H9 (cell line): ENCODE measurements at regions not wholly inside any gene's neighbourhood (a gene's known extent, or its start where the extent isn't known, plus 50 kb on each side); places are given as distances from the start of the nearest gene placed in this dataset.

ENCODE experiments used
- DNase-seq: peaks from one replicate; pipeline ENCODE4 v3.0.0-alpha.2; 2017
- H2AFZ ChIP-seq: one replicate; pipeline ENCODE4 v1.6.1; 2013; ENCODE audit warnings: mild to moderate bottlenecking, low read length, control low read depth, moderate library complexity
- H2AK5ac ChIP-seq: 2 replicates; pipeline ENCODE4 v1.6.1; 2013; ENCODE audit warnings: low read length, control low read depth, mixed read lengths; ENCODE audit not compliant: insufficient read length
- H2BK120ac ChIP-seq: one replicate; pipeline ENCODE4 v1.6.1; 2013; ENCODE audit warnings: low read depth, mild to moderate bottlenecking, low read length, control low read depth, inconsistent platforms; ENCODE audit not compliant: poor library complexity, severe bottlenecking
- H2BK12ac ChIP-seq: 2 replicates; pipeline ENCODE4 v1.6.1; 2013; ENCODE audit warnings: low read length, control low read depth, mixed read lengths, low read depth; ENCODE audit not compliant: insufficient read length
- H2BK15ac ChIP-seq: 2 replicates; pipeline ENCODE4 v1.6.1; 2013; ENCODE audit warnings: low read depth, low read length, control low read depth
- H2BK20ac ChIP-seq: one replicate; pipeline ENCODE4 v1.6.1; 2013; ENCODE audit warnings: low read depth, mild to moderate bottlenecking, low read length, control low read depth, inconsistent platforms; ENCODE audit not compliant: poor library complexity, severe bottlenecking
- H2BK5ac ChIP-seq: 2 replicates; pipeline ENCODE4 v1.6.1; 2013; ENCODE audit warnings: low read length, control low read depth, mixed read lengths; ENCODE audit not compliant: insufficient read length
- H3K14ac ChIP-seq: 2 replicates; pipeline ENCODE4 v1.6.1; 2013; ENCODE audit warnings: low read length, control low read depth; ENCODE audit not compliant: insufficient read depth
- H3K18ac ChIP-seq: 2 replicates; pipeline ENCODE4 v1.6.1; 2013; ENCODE audit warnings: low read depth, mild to moderate bottlenecking, mixed read lengths, low read length, control low read depth; ENCODE audit not compliant: insufficient read length
- H3K23ac ChIP-seq: 2 replicates; pipeline ENCODE4 v1.6.1; 2013; ENCODE audit warnings: low read length, control low read depth, mixed read lengths, low read depth; ENCODE audit not compliant: insufficient read length
- H3K23me2 ChIP-seq: 2 replicates; pipeline ENCODE4 v1.6.1; 2013; ENCODE audit warnings: low read depth, mild to moderate bottlenecking, mixed read lengths, low read length, control low read depth; ENCODE audit not compliant: insufficient read length, poor library complexity, severe bottlenecking
- H3K27ac ChIP-seq: 2 replicates; pipeline ENCODE4 v1.5.1; 2013; ENCODE audit warnings: low read length, control low read depth, mixed read lengths, low read depth; ENCODE audit not compliant: insufficient read length
- H3K27me3 ChIP-seq: 2 replicates; pipeline ENCODE4 v1.6.1; 2013; ENCODE audit warnings: low read length, control low read depth, inconsistent platforms; ENCODE audit not compliant: insufficient read depth
- H3K4ac ChIP-seq: 2 replicates; pipeline ENCODE4 v1.6.1; 2013; ENCODE audit warnings: low read depth, mild to moderate bottlenecking, control low read depth, inconsistent platforms, low read length, moderate library complexity
- H3K4me1 ChIP-seq: 2 replicates; pipeline ENCODE4 v1.6.1; 2013; ENCODE audit warnings: low read length, control low read depth, inconsistent platforms; ENCODE audit not compliant: insufficient read depth
- H3K4me2 ChIP-seq: 2 replicates; pipeline ENCODE4 v1.6.1; 2013; ENCODE audit warnings: low read length, control low read depth, mixed read lengths; ENCODE audit not compliant: insufficient read length, insufficient read depth
- H3K56ac ChIP-seq: 2 replicates; pipeline ENCODE4 v1.6.1; 2013; ENCODE audit warnings: low read depth, mild to moderate bottlenecking, mixed read lengths, low read length, control low read depth; ENCODE audit not compliant: insufficient read length
- H3K79me1 ChIP-seq: 2 replicates; pipeline ENCODE4 v1.6.1; 2013; ENCODE audit warnings: low read depth, mild to moderate bottlenecking, moderate library complexity, low read length, control low read depth, inconsistent platforms; ENCODE audit not compliant: insufficient read depth, poor library complexity, severe bottlenecking
- H3K79me2 ChIP-seq: 2 replicates; pipeline ENCODE4 v1.6.1; 2013; ENCODE audit warnings: low read length, control low read depth, inconsistent platforms; ENCODE audit not compliant: insufficient read depth
- H3K9ac ChIP-seq: 2 replicates; pipeline ENCODE4 v1.6.1; 2013; ENCODE audit warnings: low read length, control low read depth, mixed read lengths; ENCODE audit not compliant: insufficient read length; ENCODE audit errors: extremely low read depth
- H3K9me3 ChIP-seq: one replicate; pipeline ENCODE4 v1.6.1; 2013; ENCODE audit warnings: low read depth, low read length, inconsistent platforms; ENCODE audit not compliant: control insufficient read depth
- H3T11ph ChIP-seq: one replicate; pipeline ENCODE4 v1.6.1; 2013; ENCODE audit warnings: mild to moderate bottlenecking, low read length, control low read depth, inconsistent platforms
- H4K20me1 ChIP-seq: one replicate; pipeline ENCODE4 v1.6.1; 2013; ENCODE audit not compliant: control insufficient read depth, insufficient read length, insufficient read depth
- H4K5ac ChIP-seq: 2 replicates; pipeline ENCODE4 v1.6.1; 2013; ENCODE audit warnings: low read depth, mild to moderate bottlenecking, mixed read lengths, low read length, control low read depth; ENCODE audit not compliant: insufficient read length
- H4K8ac ChIP-seq: replicated peaks from 2 replicates; pipeline ENCODE4 v1.6.1; 2013; ENCODE audit warnings: low read length, control low read depth, mixed read lengths, low read depth; ENCODE audit not compliant: insufficient read length
- H4K91ac ChIP-seq: 2 replicates; pipeline ENCODE4 v1.6.1; 2013; ENCODE audit warnings: low read depth, mild to moderate bottlenecking, moderate library complexity, mixed read lengths, low read length, control low read depth; ENCODE audit not compliant: insufficient read length
- H3K27ac Mint-ChIP-seq, 3 experiments: 2 replicates in 2 of 3; 3 replicates in 1 of 3; pipeline ENCODE4 v1.8.0; 2020 to 2021; ENCODE audit warnings: mixed read lengths in 3 of 3, mild to moderate bottlenecking in 1 of 3, moderate library complexity in 1 of 3
- H3K27me3 Mint-ChIP-seq: 2 replicates; pipeline ENCODE4 v1.8.0; 2021; ENCODE audit warnings: low read depth, mild to moderate bottlenecking, moderate library complexity, mixed read lengths
- H3K36me3 Mint-ChIP-seq, 3 experiments: 2 replicates in 2 of 3; 3 replicates in 1 of 3; pipeline ENCODE4 v1.8.0; 2020 to 2021; ENCODE audit warnings: low read depth in 3 of 3, mixed read lengths in 3 of 3; ENCODE audit not compliant: insufficient read depth in 1 of 3
- H3K4me1 Mint-ChIP-seq, 2 experiments: 2 replicates each; pipeline ENCODE4 v1.8.0; 2020; ENCODE audit warnings: mixed read lengths in 2 of 2
- H3K4me3 Mint-ChIP-seq, 2 experiments: 2 replicates in 1 of 2; 3 replicates in 1 of 2; pipeline ENCODE4 v1.8.0; 2020 to 2021; ENCODE audit warnings: mild to moderate bottlenecking in 2 of 2, mixed read lengths in 2 of 2, moderate library complexity in 1 of 2
- H3K9me3 Mint-ChIP-seq, 2 experiments: 2 replicates in 1 of 2; 3 replicates in 1 of 2; pipeline ENCODE4 v1.8.0; 2020; ENCODE audit warnings: mild to moderate bottlenecking in 2 of 2, mixed read lengths in 2 of 2, moderate library complexity in 1 of 2
- WGBS: extraction: QIAGEN DNeasy Blood & Tissue Kit; methylation state at CpG from one replicate; pipeline ENCODE4 v1.1.7; 2013; ENCODE audit warnings: missing lambda C conversion rate, low lambda C conversion rate, mixed read lengths; ENCODE audit not compliant: insufficient read length; ENCODE audit errors: extremely low coverage; 5-methylcytosine and 5-hydroxymethylcytosine counted together
- TF ChIP-seq, protein P1 (sequence below): fragments of 200-600 bp; sonication (generic); conservative IDR thresholded peaks from 3 replicates; pipeline ENCODE4 v1.8.0; 2021; ENCODE audit warnings: antibody characterized with exemption, mild to moderate bottlenecking

DNA sequence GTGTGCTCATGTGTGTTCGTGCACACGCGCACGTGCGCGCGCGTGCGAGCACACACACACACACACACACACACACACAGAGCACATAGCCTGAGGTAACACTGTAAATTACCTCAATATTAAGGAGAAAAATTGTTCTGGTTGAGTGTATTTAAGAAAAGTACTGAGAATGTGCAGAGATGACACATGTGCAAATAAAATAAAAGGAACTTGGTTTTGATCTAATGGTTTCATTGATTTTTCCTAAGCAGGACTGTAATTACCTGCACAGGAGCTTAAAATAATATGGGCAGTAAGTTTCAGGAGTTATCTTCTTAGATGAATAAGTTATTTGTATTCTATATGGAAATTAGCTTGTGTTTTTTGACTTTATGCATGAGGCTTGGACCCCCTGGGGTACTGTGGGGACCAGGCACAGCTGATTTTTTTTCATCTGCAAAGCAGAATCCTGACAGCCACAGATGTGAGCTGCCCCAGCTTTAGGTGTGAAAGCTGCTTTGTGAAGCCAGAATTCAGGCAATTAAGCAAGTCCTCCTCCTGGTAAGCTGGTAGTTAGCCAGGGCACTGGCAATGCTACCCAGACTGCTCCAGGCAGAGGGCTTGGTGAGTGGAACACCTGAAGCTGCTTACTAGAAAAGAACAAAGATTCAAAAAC is 1040.6 kb upstream of the CITED2 start:
- Histone ChIP-seq H3K23ac (no peak overlapping the region), H4K20me1 (no peaks in the 10 kb centered on the region), H4K5ac (no peak overlapping the region), H2BK5ac (no peak overlapping the region), H2BK120ac (no peak overlapping the region), H3K9ac (no peak overlapping the region), H2BK15ac (no peak overlapping the region), H4K8ac (no peak overlapping the region), H3K4me1 (no peaks in the 10 kb centered on the region), H3K14ac (no peak overlapping the region), H3K4ac (no peak overlapping the region), H3K56ac (no peak overlapping the region), H4K91ac (no peak overlapping the region), H3K4me2 (no peak overlapping the region), H3K79me1 (no peaks in the 10 kb centered on the region), H3K79me2 (no peaks in the 10 kb centered on the region), H2BK12ac (no peak overlapping the region), H3K27ac (no peak overlapping the region), H2AFZ (no peak overlapping the region), H2AK5ac (no peak overlapping the region), H3K18ac (no peak overlapping the region), H2BK20ac (no peak overlapping the region), H3K27me3 (no peaks in the 10 kb centered on the region), H3K23me2 (no peaks in the 10 kb centered on the region), H3K9me3 (no peaks in the 10 kb centered on the region), H3T11ph (no peak overlapping the region)
- Mint-ChIP-seq H3K4me1 (peaks cover 4 to 6% of the 10 kb centered on the region in 2 experiments; a peak in 2 of 4 replicates), H3K27ac (no peak overlapping the region), H3K27me3 (no peaks in the 10 kb centered on the region), H3K4me3 (no peak overlapping the region), H3K9me3 (peaks cover 4 to 8% of the 10 kb centered on the region in 2 experiments; a peak in 3 of 5 replicates), H3K36me3 (peaks cover 2 to 15% (median 2%) of the 10 kb centered on the region in 3 experiments; a peak in 5 of 7 replicates)
- no CpG with 5 or more reads among the region's 9 CpGs for WGBS
- DNase-seq = peak; percentile 30
- TF ChIP-seq, protein P1, sequence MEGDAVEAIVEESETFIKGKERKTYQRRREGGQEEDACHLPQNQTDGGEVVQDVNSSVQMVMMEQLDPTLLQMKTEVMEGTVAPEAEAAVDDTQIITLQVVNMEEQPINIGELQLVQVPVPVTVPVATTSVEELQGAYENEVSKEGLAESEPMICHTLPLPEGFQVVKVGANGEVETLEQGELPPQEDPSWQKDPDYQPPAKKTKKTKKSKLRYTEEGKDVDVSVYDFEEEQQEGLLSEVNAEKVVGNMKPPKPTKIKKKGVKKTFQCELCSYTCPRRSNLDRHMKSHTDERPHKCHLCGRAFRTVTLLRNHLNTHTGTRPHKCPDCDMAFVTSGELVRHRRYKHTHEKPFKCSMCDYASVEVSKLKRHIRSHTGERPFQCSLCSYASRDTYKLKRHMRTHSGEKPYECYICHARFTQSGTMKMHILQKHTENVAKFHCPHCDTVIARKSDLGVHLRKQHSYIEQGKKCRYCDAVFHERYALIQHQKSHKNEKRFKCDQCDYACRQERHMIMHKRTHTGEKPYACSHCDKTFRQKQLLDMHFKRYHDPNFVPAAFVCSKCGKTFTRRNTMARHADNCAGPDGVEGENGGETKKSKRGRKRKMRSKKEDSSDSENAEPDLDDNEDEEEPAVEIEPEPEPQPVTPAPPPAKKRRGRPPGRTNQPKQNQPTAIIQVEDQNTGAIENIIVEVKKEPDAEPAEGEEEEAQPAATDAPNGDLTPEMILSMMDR = no peak
